AG04450 (cell line): ENCODE measurements at regions not wholly inside any gene's neighbourhood (a gene's known extent, or its start where the extent isn't known, plus 50 kb on each side); places are given as distances from the start of the nearest gene placed in this dataset.

Source experiments
- CTCF ChIA-PET: fragments of 300-600, 350-600 bp; formaldehyde crosslinking; extraction: SDS; loops from one replicate; lab custom pipeline; 2022; ENCODE audit warnings: antibody characterized with exemption, inconsistent platforms; lab: Charles Lee
- POLR2A ChIA-PET: fragments of 350-600 bp; formaldehyde crosslinking; extraction: SDS; loops from one replicate; lab custom pipeline; 2021; ENCODE audit warnings: antibody characterized with exemption, inconsistent platforms; lab: Yijun Ruan, JAX
- DNase-seq: peaks from one replicate; pipeline ENCODE4 v3.0.0-alpha.2; 2011; ENCODE audit warnings: low read depth, low spot score
- H3K27ac ChIP-seq: one replicate; pipeline ENCODE4 v1.5.1; 2012; ENCODE audit warnings: low read depth, low read length, control low read depth
- H3K27me3 ChIP-seq: one replicate; pipeline ENCODE4 v1.6.0; 2012; ENCODE audit warnings: low read length; ENCODE audit not compliant: control insufficient read depth, insufficient read depth
- H3K4me3 ChIP-seq: 2 replicates; pipeline ENCODE4 v1.5.1; 2011; ENCODE audit warnings: mild to moderate bottlenecking, low read depth, low read length, control low read depth
- H3K9me3 ChIP-seq: 2 replicates; pipeline ENCODE4 v1.5.1; 2012; ENCODE audit warnings: low read length; ENCODE audit not compliant: control insufficient read depth, insufficient read depth
- TF ChIP-seq, protein P1 (sequence below): IDR thresholded peaks from 2 replicates; pipeline ENCODE4 v1.5.1; 2011; ENCODE audit warnings: low read depth, low read length, control low read depth, inconsistent platforms

DNA sequence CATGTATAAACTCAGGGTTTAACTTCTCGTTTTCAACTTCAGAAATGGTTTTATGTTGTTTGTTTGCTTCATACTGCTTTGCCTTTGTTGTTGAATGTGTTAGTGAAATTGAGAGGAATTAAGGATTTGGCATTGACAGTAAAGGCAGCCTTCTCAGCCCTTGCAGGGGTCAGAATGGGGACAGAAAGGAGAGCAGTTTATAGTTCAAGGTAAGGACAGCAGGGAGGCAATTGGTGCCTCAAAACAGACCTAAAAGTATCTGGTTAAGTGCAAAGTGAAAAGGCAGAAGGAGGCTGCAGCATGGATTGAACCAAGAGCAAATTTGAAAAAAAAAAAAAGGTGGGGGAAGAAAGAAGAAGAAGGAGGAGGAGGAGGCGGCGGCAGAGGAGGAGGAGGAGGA lies 835.0 kb upstream of the ADGRL3 start:
- ChIA-PET POLR2A (no interaction called here), CTCF (interaction anchor here (0.7 kb wide), 1 partner anchor 1861 kb away, joined by 5 read pairs; no protein-coding TSS in a partner anchor)
- H3K27me3 ChIP-seq: no peaks in the 10 kb centered on the region
- DNase-seq: no peak
- TF ChIP-seq, protein P1, sequence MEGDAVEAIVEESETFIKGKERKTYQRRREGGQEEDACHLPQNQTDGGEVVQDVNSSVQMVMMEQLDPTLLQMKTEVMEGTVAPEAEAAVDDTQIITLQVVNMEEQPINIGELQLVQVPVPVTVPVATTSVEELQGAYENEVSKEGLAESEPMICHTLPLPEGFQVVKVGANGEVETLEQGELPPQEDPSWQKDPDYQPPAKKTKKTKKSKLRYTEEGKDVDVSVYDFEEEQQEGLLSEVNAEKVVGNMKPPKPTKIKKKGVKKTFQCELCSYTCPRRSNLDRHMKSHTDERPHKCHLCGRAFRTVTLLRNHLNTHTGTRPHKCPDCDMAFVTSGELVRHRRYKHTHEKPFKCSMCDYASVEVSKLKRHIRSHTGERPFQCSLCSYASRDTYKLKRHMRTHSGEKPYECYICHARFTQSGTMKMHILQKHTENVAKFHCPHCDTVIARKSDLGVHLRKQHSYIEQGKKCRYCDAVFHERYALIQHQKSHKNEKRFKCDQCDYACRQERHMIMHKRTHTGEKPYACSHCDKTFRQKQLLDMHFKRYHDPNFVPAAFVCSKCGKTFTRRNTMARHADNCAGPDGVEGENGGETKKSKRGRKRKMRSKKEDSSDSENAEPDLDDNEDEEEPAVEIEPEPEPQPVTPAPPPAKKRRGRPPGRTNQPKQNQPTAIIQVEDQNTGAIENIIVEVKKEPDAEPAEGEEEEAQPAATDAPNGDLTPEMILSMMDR: no peak
- H3K4me3 ChIP-seq: no peak overlapping the region
- no peaks in the 10 kb centered on the region for H3K9me3 ChIP-seq
- no peak overlapping the region for H3K27ac ChIP-seq

DNA sequence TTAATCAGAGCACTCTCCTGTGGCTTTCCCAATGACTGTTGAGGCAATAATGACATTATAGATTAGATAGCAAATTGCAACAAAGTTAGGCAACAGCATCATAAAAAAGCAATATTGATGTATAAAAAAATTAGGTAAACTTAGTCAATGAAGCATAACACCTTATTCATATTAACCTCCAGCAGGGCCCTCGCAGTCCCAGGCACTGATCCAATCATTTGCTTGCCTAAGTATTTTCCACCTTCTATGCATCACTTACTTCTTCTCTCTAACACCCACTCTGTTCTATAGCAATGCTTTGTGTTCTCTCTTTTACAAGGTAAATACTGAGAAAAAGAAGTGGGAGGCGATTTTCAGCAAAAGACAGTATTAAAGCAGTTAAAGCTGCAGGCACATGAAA lies 833.5 kb upstream of the ADGRL3 start:
- H3K27me3 ChIP-seq: no peaks in the 10 kb centered on the region
- H3K4me3 ChIP-seq: no peak overlapping the region
- DNase-seq: no peak
- TF ChIP-seq, protein P1: no peak
- H3K27ac ChIP-seq: no peak overlapping the region
- POLR2A ChIA-PET: no interaction called here
- CTCF ChIA-PET: no interaction called here
- H3K9me3 ChIP-seq: no peaks in the 10 kb centered on the region

GRCh38 chr4:60368986-60369385 lies 831.1 kb upstream of the ADGRL3 start:
- H3K27ac ChIP-seq: no peak overlapping the region
- H3K4me3 ChIP-seq: no peak overlapping the region
- ChIA-PET CTCF (no interaction called here), POLR2A (no interaction called here)
- DNase-seq: no peak
- H3K9me3 ChIP-seq: no peaks in the 10 kb centered on the region
- TF ChIP-seq, protein P1: no peak
- no peaks in the 10 kb centered on the region for H3K27me3 ChIP-seq

- Histone ChIP-seq H3K27me3 (no peaks in the 10 kb centered on the region), H3K9me3 (no peaks in the 10 kb centered on the region), H3K27ac (no peak overlapping the region), H3K4me3 (no peak overlapping the region)
- POLR2A ChIA-PET: no interaction called here
- TF ChIP-seq, protein P1: no peak
- CTCF ChIA-PET: no interaction called here
- no peak for DNase-seq
Observed at GRCh38 chr4:60378010-60378409, 822.1 kb upstream of the ADGRL3 start.

DNA sequence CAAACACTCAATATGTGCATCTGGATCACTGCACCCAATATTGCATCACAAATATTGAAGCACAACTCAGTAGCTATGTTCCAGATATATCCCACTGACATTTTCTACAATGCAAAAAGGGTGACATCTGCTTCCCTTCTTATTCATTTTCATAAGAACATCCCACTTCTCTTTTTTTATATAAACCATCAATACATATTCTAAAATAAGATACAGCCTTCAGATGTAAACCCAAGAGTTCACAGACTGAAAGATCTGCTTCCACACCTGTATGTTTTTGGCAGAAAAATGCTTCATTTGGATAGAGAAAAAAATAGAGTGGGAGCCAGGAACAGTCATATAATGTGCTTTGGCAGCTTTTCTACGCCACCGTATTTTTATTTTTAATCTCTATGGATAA lies 815.6 kb upstream of the ADGRL3 start:
- H3K9me3 ChIP-seq: no peaks in the 10 kb centered on the region
- ChIA-PET CTCF (no interaction called here), POLR2A (no interaction called here)
- H3K27me3 ChIP-seq: no peaks in the 10 kb centered on the region
- no peak overlapping the region for H3K4me3 ChIP-seq
- DNase-seq: no peak
- no peak overlapping the region for H3K27ac ChIP-seq
- TF ChIP-seq, protein P1: no peak
